Hepatocyte (in vitro differentiated cells): ENCODE measurements at regions not wholly inside any gene's neighbourhood (a gene's known extent, or its start where the extent isn't known, plus 50 kb on each side); places are given as distances from the start of the nearest gene placed in this dataset.

Source experiments
- CTCF ChIP-seq: fragments of 200-600 bp; sonication (generic); IDR thresholded peaks from 2 replicates; pipeline ENCODE4 v1.5.1; 2016; ENCODE audit warnings: antibody characterized with exemption, mild to moderate bottlenecking; ENCODE audit not compliant: poor library complexity
- EZH2 ChIP-seq: fragments of 200-600 bp; sonication (generic); IDR thresholded peaks from 2 replicates; pipeline ENCODE4 v1.6.1; 2016; ENCODE audit warnings: antibody characterized with exemption, mild to moderate bottlenecking, borderline replicate concordance
- EZH2phosphoT487 ChIP-seq: fragments of 200-600 bp; sonication (generic); IDR thresholded peaks from one replicate; pipeline ENCODE4 v1.6.1; 2018; ENCODE audit warnings: antibody characterized with exemption, mild to moderate bottlenecking, low read depth, moderate library complexity; ENCODE audit not compliant: unreplicated experiment, severe bottlenecking

- TF ChIP-seq EZH2 (no peak), CTCF (peak; percentile 12), EZH2phosphoT487 (no peak)
Observed at GRCh38 chr6:135759831-135760230, 91.7 kb upstream of the PDE7B start.
